ENCODE measurements at regions not wholly inside any gene's neighbourhood (a gene's known extent, or its start where the extent isn't known, plus 50 kb on each side); places are given as distances from the start of the nearest gene placed in this dataset.

DNA sequence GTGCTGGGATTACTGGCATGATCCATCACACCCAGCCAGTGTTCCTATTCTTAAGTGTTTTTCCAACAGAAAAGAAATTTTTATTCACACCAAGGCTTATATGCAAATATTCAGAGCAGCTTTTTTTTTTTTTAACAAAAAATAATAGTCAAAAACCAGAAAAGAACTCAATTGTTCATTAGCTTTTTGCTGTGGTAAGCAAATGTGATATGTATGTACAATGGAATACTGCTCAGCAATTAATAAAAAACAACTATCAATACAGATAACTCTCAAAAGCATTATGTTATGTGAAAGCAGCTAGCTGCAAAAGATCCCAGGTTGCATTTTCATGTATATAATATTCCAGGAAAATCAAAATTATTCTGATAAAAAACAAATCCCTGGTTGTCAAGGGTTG is 132.3 kb downstream of the SLIT2 start:
- TF ChIP-seq, protein P1, sequence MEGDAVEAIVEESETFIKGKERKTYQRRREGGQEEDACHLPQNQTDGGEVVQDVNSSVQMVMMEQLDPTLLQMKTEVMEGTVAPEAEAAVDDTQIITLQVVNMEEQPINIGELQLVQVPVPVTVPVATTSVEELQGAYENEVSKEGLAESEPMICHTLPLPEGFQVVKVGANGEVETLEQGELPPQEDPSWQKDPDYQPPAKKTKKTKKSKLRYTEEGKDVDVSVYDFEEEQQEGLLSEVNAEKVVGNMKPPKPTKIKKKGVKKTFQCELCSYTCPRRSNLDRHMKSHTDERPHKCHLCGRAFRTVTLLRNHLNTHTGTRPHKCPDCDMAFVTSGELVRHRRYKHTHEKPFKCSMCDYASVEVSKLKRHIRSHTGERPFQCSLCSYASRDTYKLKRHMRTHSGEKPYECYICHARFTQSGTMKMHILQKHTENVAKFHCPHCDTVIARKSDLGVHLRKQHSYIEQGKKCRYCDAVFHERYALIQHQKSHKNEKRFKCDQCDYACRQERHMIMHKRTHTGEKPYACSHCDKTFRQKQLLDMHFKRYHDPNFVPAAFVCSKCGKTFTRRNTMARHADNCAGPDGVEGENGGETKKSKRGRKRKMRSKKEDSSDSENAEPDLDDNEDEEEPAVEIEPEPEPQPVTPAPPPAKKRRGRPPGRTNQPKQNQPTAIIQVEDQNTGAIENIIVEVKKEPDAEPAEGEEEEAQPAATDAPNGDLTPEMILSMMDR (IDR thresholded peaks at IDR 0.05), result no peak
- no peak for TF ChIP-seq POLR2A (IDR thresholded peaks at IDR 0.05)
